Endothelial cell (in vitro differentiated cells): ENCODE measurements at regions not wholly inside any gene's neighbourhood (a gene's known extent, or its start where the extent isn't known, plus 50 kb on each side); places are given as distances from the start of the nearest gene placed in this dataset.

Experiments
- DNase-seq: peaks from one replicate; pipeline ENCODE4 v3.0.0; 2021; ENCODE audit warnings: low spot score
- H3K27ac Mint-ChIP-seq: one replicate; pipeline ENCODE4 v1.8.0; 2021; ENCODE audit warnings: mixed read lengths, inconsistent platforms; ENCODE audit not compliant: unreplicated experiment
- H3K27me3 Mint-ChIP-seq: one replicate; pipeline ENCODE4 v1.8.0; 2021; ENCODE audit warnings: mild to moderate bottlenecking, moderate library complexity, mixed read lengths, inconsistent platforms; ENCODE audit not compliant: unreplicated experiment
- H3K36me3 Mint-ChIP-seq: one replicate; pipeline ENCODE4 v1.8.0; 2021; ENCODE audit warnings: mild to moderate bottlenecking, low read depth, mixed read lengths, inconsistent platforms; ENCODE audit not compliant: unreplicated experiment
- H3K4me1 Mint-ChIP-seq: one replicate; pipeline ENCODE4 v1.8.0; 2021; ENCODE audit warnings: mild to moderate bottlenecking, mixed read lengths, inconsistent platforms; ENCODE audit not compliant: unreplicated experiment
- H3K4me3 Mint-ChIP-seq: one replicate; pipeline ENCODE4 v1.8.0; 2021; ENCODE audit warnings: mild to moderate bottlenecking, mixed read lengths, inconsistent platforms; ENCODE audit not compliant: unreplicated experiment
- H3K9me3 Mint-ChIP-seq: one replicate; pipeline ENCODE4 v1.8.0; 2021; ENCODE audit warnings: mixed read lengths, inconsistent platforms; ENCODE audit not compliant: unreplicated experiment
- CTCF ChIP-seq: fragments of 200-600 bp; sonication (generic); IDR thresholded peaks from one replicate; pipeline ENCODE4 v1.5.0; 2021; ENCODE audit warnings: antibody characterized with exemption; ENCODE audit not compliant: unreplicated experiment

GRCh38 chr7:32155712-32156111 is 85.5 kb upstream of the PDE1C start:
- Mint-ChIP-seq H3K36me3 (no peaks in the 10 kb centered on the region), H3K27me3 (no peaks in the 10 kb centered on the region), H3K4me3 (no peak overlapping the region), H3K9me3 (no peaks in the 10 kb centered on the region), H3K4me1 (peaks cover 8% of the 10 kb centered on the region), H3K27ac (no peak overlapping the region)
- DNase-seq: no peak
- no peak for TF ChIP-seq CTCF

- Mint-ChIP-seq H3K4me3 (no peak overlapping the region), H3K9me3 (no peaks in the 10 kb centered on the region), H3K36me3 (no peaks in the 10 kb centered on the region), H3K27me3 (no peaks in the 10 kb centered on the region), H3K27ac (no peak overlapping the region), H3K4me1 (peaks cover 8% of the 10 kb centered on the region)
- no peak for DNase-seq
- no peak for TF ChIP-seq CTCF
Observed at GRCh38 chr7:32154797-32155196, 84.6 kb upstream of the PDE1C start.

- no peak for TF ChIP-seq CTCF
- H3K4me1 Mint-ChIP-seq: peaks cover 5% of the 10 kb centered on the region
- H3K27me3 Mint-ChIP-seq: no peaks in the 10 kb centered on the region
- DNase-seq: no peak
- H3K27ac Mint-ChIP-seq: no peak overlapping the region
- no peaks in the 10 kb centered on the region for H3K36me3 Mint-ChIP-seq
- H3K4me3 Mint-ChIP-seq: no peak overlapping the region
- H3K9me3 Mint-ChIP-seq: no peaks in the 10 kb centered on the region
Observed at GRCh38 chr7:32153006-32153405, 82.8 kb upstream of the PDE1C start.

- no peak overlapping the region for H3K4me3 Mint-ChIP-seq
- H3K36me3 Mint-ChIP-seq: no peaks in the 10 kb centered on the region
- H3K4me1 Mint-ChIP-seq: peaks cover 5% of the 10 kb centered on the region
- H3K27ac Mint-ChIP-seq: no peak overlapping the region
- no peak for DNase-seq
- no peaks in the 10 kb centered on the region for H3K27me3 Mint-ChIP-seq
- no peaks in the 10 kb centered on the region for H3K9me3 Mint-ChIP-seq
- no peak for TF ChIP-seq CTCF
Observed at GRCh38 chr7:32152576-32152975, 82.4 kb upstream of the PDE1C start.

GRCh38 chr7:32150589-32150988 is 80.4 kb upstream of the PDE1C start:
- Mint-ChIP-seq H3K4me3 (no peak overlapping the region), H3K4me1 (peaks cover 5% of the 10 kb centered on the region), H3K9me3 (no peaks in the 10 kb centered on the region), H3K36me3 (no peaks in the 10 kb centered on the region), H3K27me3 (no peaks in the 10 kb centered on the region), H3K27ac (no peak overlapping the region)
- no peak for DNase-seq
- TF ChIP-seq CTCF: no peak
